GM18508 (cell line): ENCODE measurements at regions not wholly inside any gene's neighbourhood (a gene's known extent, or its start where the extent isn't known, plus 50 kb on each side); places are given as distances from the start of the nearest gene placed in this dataset.

Experiments
- ATAC-seq: cut with Tn5 transposase; IDR thresholded peaks from one replicate; pipeline ENCODE4 v1.9.1; 2021; ENCODE audit warnings: moderate number of reproducible peaks; ENCODE audit not compliant: insufficient read depth, unreplicated experiment

- ATAC-seq = no peak
These were observed 267.0 kb upstream of the CFAP20DC start for GRCh38 chr3:59316688-59317275.

GRCh38 chr3:59313365-59313764, 263.5 kb upstream of the CFAP20DC start:
- ATAC-seq = no peak

GRCh38 chr3:59311231-59311630, 261.4 kb upstream of the CFAP20DC start:
- no peak for ATAC-seq

- ATAC-seq = no peak
These were observed 260.9 kb upstream of the CFAP20DC start for GRCh38 chr3:59310736-59311135.

GRCh38 chr3:59308684-59309083, 258.9 kb upstream of the CFAP20DC start:
- no peak for ATAC-seq

GRCh38 chr3:59308001-59308400, 258.2 kb upstream of the CFAP20DC start:
- ATAC-seq = no peak

- no peak for ATAC-seq
These were observed 256.6 kb upstream of the CFAP20DC start for GRCh38 chr3:59306436-59306835.

GRCh38 chr3:59304296-59304695, 254.5 kb upstream of the CFAP20DC start:
- ATAC-seq = no peak

GRCh38 chr3:59303452-59303851, 253.6 kb upstream of the CFAP20DC start:
- no peak for ATAC-seq

GRCh38 chr3:59302442-59302841, 252.6 kb upstream of the CFAP20DC start:
- ATAC-seq = no peak

GRCh38 chr3:59300733-59301132, 250.9 kb upstream of the CFAP20DC start:
- no peak for ATAC-seq

GRCh38 chr3:59299561-59299960, 249.7 kb upstream of the CFAP20DC start:
- ATAC-seq = no peak

GRCh38 chr3:59290358-59290757, 240.5 kb upstream of the CFAP20DC start:
- ATAC-seq = no peak

- no peak for ATAC-seq
These were observed 240.0 kb upstream of the CFAP20DC start for GRCh38 chr3:59289831-59290230.

GRCh38 chr3:59288951-59289350, 239.1 kb upstream of the CFAP20DC start:
- ATAC-seq = no peak

GRCh38 chr3:59286791-59287531, 237.1 kb upstream of the CFAP20DC start:
- ATAC-seq = no peak

GRCh38 chr3:59285560-59285959, 235.7 kb upstream of the CFAP20DC start:
- no peak for ATAC-seq

GRCh38 chr3:59284926-59285325, 235.1 kb upstream of the CFAP20DC start:
- ATAC-seq = no peak

GRCh38 chr3:59280113-59280512, 230.3 kb upstream of the CFAP20DC start:
- no peak for ATAC-seq

- ATAC-seq = no peak
These were observed 228.0 kb upstream of the CFAP20DC start for GRCh38 chr3:59277816-59278215.

GRCh38 chr3:59277201-59277600, 227.4 kb upstream of the CFAP20DC start:
- ATAC-seq = no peak

GRCh38 chr3:59273976-59274375, 224.2 kb upstream of the CFAP20DC start:
- ATAC-seq = no peak
